ENCODE measurements at regions not wholly inside any gene's neighbourhood (a gene's known extent, or its start where the extent isn't known, plus 50 kb on each side); places are given as distances from the start of the nearest gene placed in this dataset.

- Histone ChIP-seq H3K9me3 (ENCODE audit: insufficient read depth, low read depth, low read length) (no peaks in the 10 kb centered on the region), H3K4me2 (ENCODE audit: low read depth, low read length, poor library complexity, severe bottlenecking) (no peak overlapping the region), H4K20me1 (ENCODE audit: insufficient read depth, low read length, poor library complexity, severe bottlenecking) (no peaks in the 10 kb centered on the region), H3K9me2 (replicated peaks; ENCODE audit: low read depth, low read length) (no peaks in the 10 kb centered on the region), H3K27me3 (ENCODE audit: insufficient read depth, low read length, poor library complexity, severe bottlenecking) (no peaks in the 10 kb centered on the region), H3K36me3 (ENCODE audit: insufficient read depth, low read length) (no peaks in the 10 kb centered on the region), H3K4me1 (ENCODE audit: insufficient read depth, low read length, poor library complexity, severe bottlenecking) (peaks cover 6% of the 10 kb centered on the region), H3K9ac (ENCODE audit: low read depth, low read length, poor library complexity, severe bottlenecking) (no peak overlapping the region), H3K4me3 (ENCODE audit: low read length, poor library complexity, severe bottlenecking) (no peak overlapping the region), H3K79me2 (ENCODE audit: insufficient read depth, low read length) (no peaks in the 10 kb centered on the region), H2AFZ (ENCODE audit: low read length) (no peak overlapping the region), H3F3A (ENCODE audit: low read depth) (no peaks in the 10 kb centered on the region)
- TF ChIP-seq CTCF (conservative IDR thresholded peaks at IDR 0.05; ENCODE audit: low read length) (no peak), EZH2phosphoT487 (IDR thresholded peaks at IDR 0.05; ENCODE audit: borderline replicate concordance) (no peak)
Measured at GRCh38 chr2:106288873-106289272, 94.8 kb upstream of the UXS1 start.

GRCh38 chr2:106285237-106285829 is 91.2 kb upstream of the UXS1 start:
- no peaks in the 10 kb centered on the region for H3K79me2 ChIP-seq (ENCODE audit: insufficient read depth, low read length)
- TF ChIP-seq EZH2phosphoT487 (IDR thresholded peaks at IDR 0.05; ENCODE audit: borderline replicate concordance) (no peak), CTCF (conservative IDR thresholded peaks at IDR 0.05; ENCODE audit: low read length) (no peak)
- no peaks in the 10 kb centered on the region for H3K4me1 ChIP-seq (ENCODE audit: insufficient read depth, low read length, poor library complexity, severe bottlenecking)
- H3K27me3 ChIP-seq (ENCODE audit: insufficient read depth, low read length, poor library complexity, severe bottlenecking) = no peaks in the 10 kb centered on the region
- H2AFZ ChIP-seq (ENCODE audit: low read length) = no peak overlapping the region
- no peaks in the 10 kb centered on the region for H3F3A ChIP-seq (ENCODE audit: low read depth)
- H4K20me1 ChIP-seq (ENCODE audit: insufficient read depth, low read length, poor library complexity, severe bottlenecking) = no peaks in the 10 kb centered on the region
- H3K9ac ChIP-seq (ENCODE audit: low read depth, low read length, poor library complexity, severe bottlenecking) = no peak overlapping the region
- no peaks in the 10 kb centered on the region for H3K9me3 ChIP-seq (ENCODE audit: insufficient read depth, low read depth, low read length)
- H3K9me2 ChIP-seq (replicated peaks; ENCODE audit: low read depth, low read length) = no peaks in the 10 kb centered on the region
- no peak overlapping the region for H3K4me3 ChIP-seq (ENCODE audit: low read length, poor library complexity, severe bottlenecking)
- H3K4me2 ChIP-seq (ENCODE audit: low read depth, low read length, poor library complexity, severe bottlenecking) = no peak overlapping the region
- H3K36me3 ChIP-seq (ENCODE audit: insufficient read depth, low read length) = no peaks in the 10 kb centered on the region

GRCh38 chr2:106284691-106285202 is 90.6 kb upstream of the UXS1 start:
- no peak overlapping the region for H3K4me3 ChIP-seq (ENCODE audit: low read length, poor library complexity, severe bottlenecking)
- no peaks in the 10 kb centered on the region for H3K79me2 ChIP-seq (ENCODE audit: insufficient read depth, low read length)
- H3K9ac ChIP-seq (ENCODE audit: low read depth, low read length, poor library complexity, severe bottlenecking) = no peak overlapping the region
- H3K4me2 ChIP-seq (ENCODE audit: low read depth, low read length, poor library complexity, severe bottlenecking) = no peak overlapping the region
- TF ChIP-seq EZH2phosphoT487 (IDR thresholded peaks at IDR 0.05; ENCODE audit: borderline replicate concordance) = no peak
- no peak for TF ChIP-seq CTCF (conservative IDR thresholded peaks at IDR 0.05; ENCODE audit: low read length)
- no peaks in the 10 kb centered on the region for H3K9me3 ChIP-seq (ENCODE audit: insufficient read depth, low read depth, low read length)
- no peaks in the 10 kb centered on the region for H3K4me1 ChIP-seq (ENCODE audit: insufficient read depth, low read length, poor library complexity, severe bottlenecking)
- H3K9me2 ChIP-seq (replicated peaks; ENCODE audit: low read depth, low read length) = no peaks in the 10 kb centered on the region
- H2AFZ ChIP-seq (ENCODE audit: low read length) = no peak overlapping the region
- H3K36me3 ChIP-seq (ENCODE audit: insufficient read depth, low read length) = no peaks in the 10 kb centered on the region
- H3K27me3 ChIP-seq (ENCODE audit: insufficient read depth, low read length, poor library complexity, severe bottlenecking) = no peaks in the 10 kb centered on the region
- H4K20me1 ChIP-seq (ENCODE audit: insufficient read depth, low read length, poor library complexity, severe bottlenecking) = no peaks in the 10 kb centered on the region
- no peaks in the 10 kb centered on the region for H3F3A ChIP-seq (ENCODE audit: low read depth)
